GM23338 (cell line): ENCODE measurements at regions not wholly inside any gene's neighbourhood (a gene's known extent, or its start where the extent isn't known, plus 50 kb on each side); places are given as distances from the start of the nearest gene placed in this dataset.

Source experiments
- CREB1 ChIP-seq: fragments of 250-450 bp; sonication (Bioruptor Pico); IDR thresholded peaks from 2 replicates; pipeline ENCODE4 v1.5.0; 2020; ENCODE audit warnings: low read depth, mild to moderate bottlenecking, moderate library complexity
- CTCF ChIP-seq, 2 experiments: fragments of 200-600 bp in 1 of 2; sonication (generic) in 1 of 2; conservative IDR thresholded peaks; 2 replicates each; pipeline versions ENCODE4 v1.5.1 to v1.6.1; 2016 to 2017; ENCODE audit warnings: antibody characterized with exemption in 2 of 2, low read depth in 2 of 2, mild to moderate bottlenecking in 2 of 2, moderate library complexity in 1 of 2
- ETS1 ChIP-seq: IDR thresholded peaks from 2 replicates; pipeline ENCODE4 v1.6.1; 2016; ENCODE audit warnings: antibody characterized with exemption
- EZH2 ChIP-seq: fragments of 200-600 bp; sonication (generic); IDR thresholded peaks from one replicate; pipeline ENCODE4 v1.8.0; 2017; ENCODE audit warnings: antibody characterized with exemption, mild to moderate bottlenecking, low read depth; ENCODE audit not compliant: unreplicated experiment
- EZH2phosphoT487 ChIP-seq: fragments of 200-600 bp; sonication (generic); IDR thresholded peaks from one replicate; pipeline ENCODE4 v1.8.1; 2018; ENCODE audit warnings: antibody characterized with exemption; ENCODE audit not compliant: unreplicated experiment
- JUNB ChIP-seq: IDR thresholded peaks from one replicate; pipeline ENCODE4 v1.6.1; 2016; ENCODE audit warnings: antibody characterized with exemption; ENCODE audit not compliant: unreplicated experiment
- POLR2AphosphoS5 ChIP-seq: IDR thresholded peaks from 2 replicates; pipeline ENCODE4 v1.6.1; 2016; ENCODE audit warnings: antibody characterized with exemption, low read depth
- REST ChIP-seq: IDR thresholded peaks from one replicate; pipeline ENCODE4 v1.6.1; 2018; ENCODE audit warnings: antibody characterized with exemption; ENCODE audit not compliant: unreplicated experiment
- STAT1 ChIP-seq: IDR thresholded peaks from one replicate; pipeline ENCODE4 v1.6.1; 2016; ENCODE audit warnings: antibody characterized with exemption; ENCODE audit not compliant: unreplicated experiment
- ZNF114 ChIP-seq: fragments of 250-450 bp; sonication (Bioruptor Pico); IDR thresholded peaks from 2 replicates; pipeline ENCODE4 v1.5.0; 2020; ENCODE audit warnings: mild to moderate bottlenecking, moderate library complexity

- no peak for TF ChIP-seq POLR2AphosphoS5
- no peak for TF ChIP-seq CTCF (conservative IDR thresholded peaks at IDR 0.05; ENCODE audit: low read depth in 2 of 2)
- no peak for TF ChIP-seq EZH2
- TF ChIP-seq REST: no peak
- no peak for TF ChIP-seq EZH2phosphoT487
- no peak for TF ChIP-seq STAT1
- TF ChIP-seq JUNB: no peak
- no peak for TF ChIP-seq CREB1 (CRISPR knock-in tag)
- TF ChIP-seq ETS1: no peak
- TF ChIP-seq ZNF114 (CRISPR knock-in tag): no peak
Observed at GRCh38 chr2:121999264-121999663, 243.8 kb downstream of the TSN start.
